ENCODE measurements at regions not wholly inside any gene's neighbourhood (a gene's known extent, or its start where the extent isn't known, plus 50 kb on each side); places are given as distances from the start of the nearest gene placed in this dataset.

GRCh38 chr14:76581592-76581991 is 179.7 kb upstream of the VASH1 start:
- no peaks in the 10 kb centered on the region for H3K36me3 ChIP-seq (ENCODE audit: control insufficient read depth in 2 of 2, extremely low read depth in 1 of 2, insufficient read depth in 2 of 2, low read length in 2 of 2)

More at GRCh38 chr14:76581592-76581991, 179.7 kb upstream of the VASH1 start:
- H3K9me3 ChIP-seq (replicated peaks; ENCODE audit: control insufficient read depth, insufficient read depth, low read length) = no peaks in the 10 kb centered on the region
- no peaks in the 10 kb centered on the region for H3K9me1 ChIP-seq (replicated peaks; ENCODE audit: control insufficient read depth, extremely low read depth, insufficient read depth, low read length)
- BruUV-seq (replicated peaks) = no TSS peak
- ChIA-PET CTCF (no interaction called here), POLR2A (no interaction called here)
- no peak overlapping the region for H3K4me2 ChIP-seq (ENCODE audit: insufficient read depth, low read length)
- no peak for FAIRE-seq
- no peak for TF ChIP-seq GATA2 (IDR thresholded peaks at IDR 0.05; ENCODE audit: insufficient read depth, insufficient read length, low read depth, low read length)
- no peak for TF ChIP-seq JUN (IDR thresholded peaks at IDR 0.05; ENCODE audit: borderline replicate concordance, insufficient read depth, insufficient read length, low read depth)
- TF ChIP-seq POLR2AphosphoS5 (IDR thresholded peaks at IDR 0.05; ENCODE audit: insufficient read depth, low read depth, low read length) = no peak
- no peak for TF ChIP-seq EZH2 (IDR thresholded peaks at IDR 0.05; ENCODE audit: borderline replicate concordance, low read depth, low read length, severe bottlenecking)
- no peak for TF ChIP-seq POLR2A (IDR thresholded peaks at IDR 0.05; ENCODE audit: low read depth, low read length)
- TF ChIP-seq, protein P1, sequence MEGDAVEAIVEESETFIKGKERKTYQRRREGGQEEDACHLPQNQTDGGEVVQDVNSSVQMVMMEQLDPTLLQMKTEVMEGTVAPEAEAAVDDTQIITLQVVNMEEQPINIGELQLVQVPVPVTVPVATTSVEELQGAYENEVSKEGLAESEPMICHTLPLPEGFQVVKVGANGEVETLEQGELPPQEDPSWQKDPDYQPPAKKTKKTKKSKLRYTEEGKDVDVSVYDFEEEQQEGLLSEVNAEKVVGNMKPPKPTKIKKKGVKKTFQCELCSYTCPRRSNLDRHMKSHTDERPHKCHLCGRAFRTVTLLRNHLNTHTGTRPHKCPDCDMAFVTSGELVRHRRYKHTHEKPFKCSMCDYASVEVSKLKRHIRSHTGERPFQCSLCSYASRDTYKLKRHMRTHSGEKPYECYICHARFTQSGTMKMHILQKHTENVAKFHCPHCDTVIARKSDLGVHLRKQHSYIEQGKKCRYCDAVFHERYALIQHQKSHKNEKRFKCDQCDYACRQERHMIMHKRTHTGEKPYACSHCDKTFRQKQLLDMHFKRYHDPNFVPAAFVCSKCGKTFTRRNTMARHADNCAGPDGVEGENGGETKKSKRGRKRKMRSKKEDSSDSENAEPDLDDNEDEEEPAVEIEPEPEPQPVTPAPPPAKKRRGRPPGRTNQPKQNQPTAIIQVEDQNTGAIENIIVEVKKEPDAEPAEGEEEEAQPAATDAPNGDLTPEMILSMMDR (IDR thresholded peaks at IDR 0.05; ENCODE audit: extremely low read depth in 1 of 2, insufficient read depth in 1 of 2, low read depth in 1 of 2, low read length in 2 of 2) = no peak
- no peak for TF ChIP-seq FOS (IDR thresholded peaks at IDR 0.05; ENCODE audit: borderline replicate concordance, insufficient read depth, low read length)
- no peak for TF ChIP-seq MYC (IDR thresholded peaks at IDR 0.05; ENCODE audit: low read depth, low read length)
- TF ChIP-seq, protein P2, sequence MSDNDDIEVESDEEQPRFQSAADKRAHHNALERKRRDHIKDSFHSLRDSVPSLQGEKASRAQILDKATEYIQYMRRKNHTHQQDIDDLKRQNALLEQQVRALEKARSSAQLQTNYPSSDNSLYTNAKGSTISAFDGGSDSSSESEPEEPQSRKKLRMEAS (IDR thresholded peaks at IDR 0.05; ENCODE audit: insufficient read depth, insufficient read length) = no peak
- no peaks in the 10 kb centered on the region for H3K27me3 ChIP-seq (ENCODE audit: control insufficient read depth in 2 of 2, insufficient read depth in 2 of 2, low read length in 2 of 2)
- no peak overlapping the region for H3K4me3 ChIP-seq (replicated peaks in 1 of 3; ENCODE audit: insufficient read depth in 1 of 3, low read depth in 1 of 3, low read length in 3 of 3)
- H3K79me2 ChIP-seq (ENCODE audit: control insufficient read depth, insufficient read depth, low read length) = no peaks in the 10 kb centered on the region
- no peak overlapping the region for H3K9ac ChIP-seq (replicated peaks; ENCODE audit: extremely low read depth, insufficient read depth, low read length)
- peaks cover 6% of the 10 kb centered on the region for H3K4me1 ChIP-seq (ENCODE audit: control insufficient read depth, extremely low read depth, insufficient read depth, low read length)
- H2AFZ ChIP-seq (ENCODE audit: low read depth, low read length) = no peak overlapping the region
- DNase-seq (ENCODE audit: low read depth, low spot score) = no peak
- no peak overlapping the region for H3K27ac ChIP-seq (ENCODE audit: insufficient read depth, low read depth, low read length)
- intact Hi-C loops (cut with micrococcal nuclease) (no loop called here), dilution Hi-C loops (cut with MboI; ENCODE audit: extremely low pct_ligation_motif_present, low sequenced_read_pairs) (no loop called here)
- H4K20me1 ChIP-seq (replicated peaks; ENCODE audit: control insufficient read depth, extremely low read depth, insufficient read depth, low read length) = no peaks in the 10 kb centered on the region
